HL-60 (cell line): ENCODE measurements at regions not wholly inside any gene's neighbourhood (a gene's known extent, or its start where the extent isn't known, plus 50 kb on each side); places are given as distances from the start of the nearest gene placed in this dataset.

Experiments used
- CTCF ChIP-seq: IDR thresholded peaks from one replicate; pipeline ENCODE4 v1.5.1; 2011; ENCODE audit warnings: low read length, control low read depth, inconsistent platforms; ENCODE audit not compliant: insufficient read depth
- GABPA ChIP-seq: IDR thresholded peaks from 2 replicates; pipeline ENCODE4 v1.6.1; 2012; ENCODE audit warnings: low read depth
- SPI1 ChIP-seq: IDR thresholded peaks from 2 replicates; pipeline ENCODE4 v1.6.1; 2012; ENCODE audit warnings: low read depth, mild to moderate bottlenecking, borderline replicate concordance
- TF ChIP-seq, protein P1 (sequence below): IDR thresholded peaks from 2 replicates; pipeline ENCODE4 v1.6.1; 2012; ENCODE audit warnings: low read depth; ENCODE audit not compliant: insufficient replicate concordance

DNA sequence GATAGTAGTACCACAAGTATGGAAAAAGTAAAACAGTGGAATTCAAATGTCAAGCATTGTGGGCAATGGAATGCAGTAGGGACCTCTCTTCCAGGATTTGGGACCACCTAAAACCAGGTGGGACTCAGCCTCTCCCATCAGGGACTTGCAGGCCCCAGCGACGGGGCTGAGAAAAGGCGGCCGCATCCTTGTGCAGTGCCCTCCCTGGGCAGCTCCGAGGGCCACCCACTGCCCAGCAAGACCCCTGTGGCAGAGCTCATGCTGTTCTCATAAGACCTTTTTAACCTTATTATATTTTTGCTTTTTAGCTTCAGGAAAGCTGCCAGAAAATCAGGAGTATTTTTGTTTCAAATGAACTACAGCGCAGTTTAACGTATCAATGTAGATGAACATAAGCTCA lies 142.6 kb upstream of the RPS6KA2 start:
- TF ChIP-seq CTCF (no peak), GABPA (no peak), SPI1 (no peak)
- TF ChIP-seq, protein P1, sequence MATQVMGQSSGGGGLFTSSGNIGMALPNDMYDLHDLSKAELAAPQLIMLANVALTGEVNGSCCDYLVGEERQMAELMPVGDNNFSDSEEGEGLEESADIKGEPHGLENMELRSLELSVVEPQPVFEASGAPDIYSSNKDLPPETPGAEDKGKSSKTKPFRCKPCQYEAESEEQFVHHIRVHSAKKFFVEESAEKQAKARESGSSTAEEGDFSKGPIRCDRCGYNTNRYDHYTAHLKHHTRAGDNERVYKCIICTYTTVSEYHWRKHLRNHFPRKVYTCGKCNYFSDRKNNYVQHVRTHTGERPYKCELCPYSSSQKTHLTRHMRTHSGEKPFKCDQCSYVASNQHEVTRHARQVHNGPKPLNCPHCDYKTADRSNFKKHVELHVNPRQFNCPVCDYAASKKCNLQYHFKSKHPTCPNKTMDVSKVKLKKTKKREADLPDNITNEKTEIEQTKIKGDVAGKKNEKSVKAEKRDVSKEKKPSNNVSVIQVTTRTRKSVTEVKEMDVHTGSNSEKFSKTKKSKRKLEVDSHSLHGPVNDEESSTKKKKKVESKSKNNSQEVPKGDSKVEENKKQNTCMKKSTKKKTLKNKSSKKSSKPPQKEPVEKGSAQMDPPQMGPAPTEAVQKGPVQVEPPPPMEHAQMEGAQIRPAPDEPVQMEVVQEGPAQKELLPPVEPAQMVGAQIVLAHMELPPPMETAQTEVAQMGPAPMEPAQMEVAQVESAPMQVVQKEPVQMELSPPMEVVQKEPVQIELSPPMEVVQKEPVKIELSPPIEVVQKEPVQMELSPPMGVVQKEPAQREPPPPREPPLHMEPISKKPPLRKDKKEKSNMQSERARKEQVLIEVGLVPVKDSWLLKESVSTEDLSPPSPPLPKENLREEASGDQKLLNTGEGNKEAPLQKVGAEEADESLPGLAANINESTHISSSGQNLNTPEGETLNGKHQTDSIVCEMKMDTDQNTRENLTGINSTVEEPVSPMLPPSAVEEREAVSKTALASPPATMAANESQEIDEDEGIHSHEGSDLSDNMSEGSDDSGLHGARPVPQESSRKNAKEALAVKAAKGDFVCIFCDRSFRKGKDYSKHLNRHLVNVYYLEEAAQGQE = no peak
